HCT116 (cell line): ENCODE measurements at regions not wholly inside any gene's neighbourhood (a gene's known extent, or its start where the extent isn't known, plus 50 kb on each side); places are given as distances from the start of the nearest gene placed in this dataset.

Experiments used
- ATAC-seq: fragments of 200-7000 bp; cut with Tn5 transposase; 2 replicates; pipeline ENCODE4 v1.9.1; 2020; ENCODE audit warnings: mild to moderate bottlenecking, moderate library complexity
- BruUV-seq: library from RNA; stranded (reverse); fragments of 400-500 nt; replicated peaks from 2 replicates; lab custom pipeline; 2021; lab: Mats Ljungman, UMichigan
- CTCF ChIA-PET: fragments of 300-600 bp; sonication (Branson Sonifier 250); formaldehyde crosslinking; loops from one replicate; lab custom pipeline; 2021; ENCODE audit warnings: antibody characterized with exemption; lab: Charles Lee
- POLR2A ChIA-PET: fragments of 300-600, 350-600 bp; sonication (Branson Sonifier 250); formaldehyde crosslinking; loops from one replicate; lab custom pipeline; 2021; ENCODE audit warnings: antibody characterized with exemption; lab: Charles Lee
- RAD21 ChIA-PET, 2 experiments: fragments of 300-600 bp; sonication (Branson Sonifier 250); formaldehyde crosslinking; loops; one replicate each; lab custom pipeline; 2023; ENCODE audit warnings: low total read pairs in 2 of 2; ENCODE audit not compliant: uncharacterized antibody in 2 of 2, unreplicated experiment in 2 of 2, low non-redundant PET in 1 of 2; lab: Charles Lee
- DNase-seq: peaks from one replicate; pipeline ENCODE4 v3.0.0-alpha.2; 2010; ENCODE audit warnings: low read depth, low spot score
- H2AFZ ChIP-seq: fragments of 200-600 bp; shearing (Covaris generic), sonication (generic); 2 replicates; pipeline ENCODE4 v1.6.1; 2017; ENCODE audit warnings: low read depth, mixed run types, mixed read lengths, antibody characterized with exemption, low read length; ENCODE audit not compliant: poor library complexity, severe bottlenecking
- H3K27ac ChIP-seq: 2 replicates; pipeline ENCODE4 v1.5.1; 2012; ENCODE audit warnings: low read depth, low read length
- H3K27me3 ChIP-seq: fragments of 200-600 bp; sonication (generic); 2 replicates; pipeline ENCODE4 v1.6.1; 2016; ENCODE audit warnings: mixed run types, low read length, mixed read lengths; ENCODE audit not compliant: insufficient read depth
- H3K36me3 ChIP-seq, 2 experiments: fragments of 200-500 bp in 1 of 2; fragments of 200-600 bp in 1 of 2; sonication (Bioruptor generic) in 1 of 2; sonication (generic) in 1 of 2; 2 replicates each; pipeline versions ENCODE4 v1.5.1 to v1.6.1; 2014 to 2016; ENCODE audit warnings: low read length in 2 of 2, inconsistent platforms in 1 of 2, mixed read lengths in 1 of 2, mixed run types in 1 of 2; ENCODE audit not compliant: insufficient read depth in 2 of 2, control insufficient read depth in 1 of 2
- H3K4me1 ChIP-seq, 2 experiments: fragments of 200-600 bp in 1 of 2; sonication (generic) in 1 of 2; 2 replicates each; pipeline versions ENCODE4 v1.5.1 to v1.6.1; 2012 to 2017; ENCODE audit warnings: low read length in 2 of 2, inconsistent platforms in 1 of 2, mild to moderate bottlenecking in 1 of 2, mixed read lengths in 1 of 2, mixed run types in 1 of 2, moderate library complexity in 1 of 2; ENCODE audit not compliant: insufficient read depth in 2 of 2, control insufficient read depth in 1 of 2
- H3K4me2 ChIP-seq: fragments of 200-600 bp; sonication (generic); 2 replicates; pipeline ENCODE4 v1.6.1; 2017; ENCODE audit warnings: mixed run types, low read length, mixed read lengths
- H3K4me3 ChIP-seq, 2 experiments: fragments of 200-600 bp in 1 of 2; sonication (generic) in 1 of 2; replicated peaks in 1 of 2; 2 replicates each; pipeline ENCODE4 v1.5.1; 2011 to 2016; ENCODE audit warnings: low read length in 2 of 2, control low read depth in 1 of 2, low read depth in 1 of 2, mild to moderate bottlenecking in 1 of 2, mixed read lengths in 1 of 2, mixed run types in 1 of 2
- H3K79me2 ChIP-seq: fragments of 200-600 bp; sonication (generic); 2 replicates; pipeline ENCODE4 v1.6.1; 2017; ENCODE audit warnings: mild to moderate bottlenecking, mixed run types, low read length, moderate library complexity, mixed read lengths; ENCODE audit not compliant: insufficient read depth
- H3K9ac ChIP-seq: fragments of 200-600 bp; sonication (generic); 2 replicates; pipeline ENCODE4 v1.6.1; 2016; ENCODE audit warnings: low read length, mixed read lengths
- H3K9me2 ChIP-seq: fragments of 200-600 bp; sonication (generic), shearing (Covaris generic); 2 replicates; pipeline ENCODE4 v1.6.1; 2017; ENCODE audit warnings: mixed run types, mild to moderate bottlenecking, moderate library complexity; ENCODE audit not compliant: insufficient read depth
- H3K9me3 ChIP-seq, 2 experiments: fragments of 200-500 bp in 1 of 2; fragments of 200-600 bp in 1 of 2; sonication (Bioruptor generic) in 1 of 2; sonication (generic) in 1 of 2; 2 replicates each; pipeline ENCODE4 v1.6.1; 2014 to 2017; ENCODE audit warnings: low read length in 2 of 2, mixed read lengths in 2 of 2, inconsistent platforms in 1 of 2, low read depth in 1 of 2, mild to moderate bottlenecking in 1 of 2, mixed run types in 1 of 2, moderate library complexity in 1 of 2; ENCODE audit not compliant: control insufficient read depth in 1 of 2, insufficient read depth in 1 of 2
- H4K20me1 ChIP-seq: fragments of 200-600 bp; sonication (generic), shearing (Covaris generic); 2 replicates; pipeline ENCODE4 v1.6.1; 2017; ENCODE audit warnings: mixed run types, mild to moderate bottlenecking, moderate library complexity; ENCODE audit not compliant: insufficient read depth
- CBX3 ChIP-seq: IDR thresholded peaks from 2 replicates; pipeline ENCODE4 v1.6.1; 2012; ENCODE audit warnings: low read depth
- CTCF ChIP-seq, 3 experiments: fragments of 200-600 bp in 1 of 3; sonication (generic) in 1 of 3; IDR thresholded peaks in 2 of 3; conservative IDR thresholded peaks in 1 of 3; 2 replicates each; pipeline ENCODE4 v1.5.1; 2012 to 2017; ENCODE audit warnings: low read depth in 2 of 3, low read length in 2 of 3, antibody characterized with exemption in 1 of 3, borderline replicate concordance in 1 of 3, control low read depth in 1 of 3, mild to moderate bottlenecking in 1 of 3, mixed read lengths in 1 of 3, mixed run types in 1 of 3, moderate library complexity in 1 of 3; ENCODE audit not compliant: insufficient read depth in 1 of 3
- ELF1 ChIP-seq: IDR thresholded peaks from 2 replicates; pipeline ENCODE4 v1.6.1; 2012; ENCODE audit warnings: low read depth, borderline replicate concordance
- EZH2 ChIP-seq: fragments of 200-600 bp; sonication (generic); IDR thresholded peaks from 2 replicates; pipeline ENCODE4 v1.6.1; 2017; ENCODE audit warnings: antibody characterized with exemption, mixed run types
- EZH2phosphoT487 ChIP-seq: fragments of 200-600 bp; IDR thresholded peaks from 2 replicates; pipeline ENCODE4 v1.6.1; 2018; ENCODE audit warnings: antibody characterized with exemption, borderline replicate concordance
- FOSL1 ChIP-seq: IDR thresholded peaks from 2 replicates; pipeline ENCODE4 v1.6.1; 2012; ENCODE audit warnings: low read depth
- MAX ChIP-seq: IDR thresholded peaks from 2 replicates; pipeline ENCODE4 v1.6.1; 2012
- SIN3A ChIP-seq: IDR thresholded peaks from 2 replicates; pipeline ENCODE4 v1.6.1; 2012; ENCODE audit warnings: low read depth
- SRF ChIP-seq: IDR thresholded peaks from 2 replicates; pipeline ENCODE4 v1.6.1; 2012; ENCODE audit warnings: low read depth
- TCF7L2 ChIP-seq: IDR thresholded peaks from 2 replicates; pipeline ENCODE4 v1.7.0; 2011; ENCODE audit warnings: borderline replicate concordance, inconsistent platforms; ENCODE audit not compliant: insufficient read depth, insufficient read length; ENCODE audit errors: extremely low read depth
- ZFX ChIP-seq: fragments of 450-650 bp; IDR thresholded peaks from 2 replicates; pipeline ENCODE4 v1.6.1; 2017
- intact Hi-C: fragments of 100-400 bp; cut with micrococcal nuclease; formaldehyde crosslinking; loops from 2 replicates; pipeline ENCODE4 v1.10.0; 2022
- TF ChIP-seq, protein P1 (sequence below): IDR thresholded peaks from 2 replicates; pipeline ENCODE4 v1.6.1; 2012; ENCODE audit warnings: low read depth
- TF ChIP-seq, protein P2 (sequence below): IDR thresholded peaks from 2 replicates; pipeline ENCODE4 v1.6.1; 2012

GRCh38 chrX:3771766-3772165 is 58.3 kb upstream of the PRKX start:
- intact Hi-C loops, result no loop called here
- no peaks in the 10 kb centered on the region for H3K36me3 ChIP-seq
- CTCF ChIA-PET, result no interaction called here
- no peak for TF ChIP-seq ZFX
- no peak for TF ChIP-seq EZH2
- no peak for TF ChIP-seq MAX
- no peak for TF ChIP-seq CBX3
- no peak for TF ChIP-seq ELF1
- TF ChIP-seq TCF7L2, result no peak
- TF ChIP-seq, protein P1, sequence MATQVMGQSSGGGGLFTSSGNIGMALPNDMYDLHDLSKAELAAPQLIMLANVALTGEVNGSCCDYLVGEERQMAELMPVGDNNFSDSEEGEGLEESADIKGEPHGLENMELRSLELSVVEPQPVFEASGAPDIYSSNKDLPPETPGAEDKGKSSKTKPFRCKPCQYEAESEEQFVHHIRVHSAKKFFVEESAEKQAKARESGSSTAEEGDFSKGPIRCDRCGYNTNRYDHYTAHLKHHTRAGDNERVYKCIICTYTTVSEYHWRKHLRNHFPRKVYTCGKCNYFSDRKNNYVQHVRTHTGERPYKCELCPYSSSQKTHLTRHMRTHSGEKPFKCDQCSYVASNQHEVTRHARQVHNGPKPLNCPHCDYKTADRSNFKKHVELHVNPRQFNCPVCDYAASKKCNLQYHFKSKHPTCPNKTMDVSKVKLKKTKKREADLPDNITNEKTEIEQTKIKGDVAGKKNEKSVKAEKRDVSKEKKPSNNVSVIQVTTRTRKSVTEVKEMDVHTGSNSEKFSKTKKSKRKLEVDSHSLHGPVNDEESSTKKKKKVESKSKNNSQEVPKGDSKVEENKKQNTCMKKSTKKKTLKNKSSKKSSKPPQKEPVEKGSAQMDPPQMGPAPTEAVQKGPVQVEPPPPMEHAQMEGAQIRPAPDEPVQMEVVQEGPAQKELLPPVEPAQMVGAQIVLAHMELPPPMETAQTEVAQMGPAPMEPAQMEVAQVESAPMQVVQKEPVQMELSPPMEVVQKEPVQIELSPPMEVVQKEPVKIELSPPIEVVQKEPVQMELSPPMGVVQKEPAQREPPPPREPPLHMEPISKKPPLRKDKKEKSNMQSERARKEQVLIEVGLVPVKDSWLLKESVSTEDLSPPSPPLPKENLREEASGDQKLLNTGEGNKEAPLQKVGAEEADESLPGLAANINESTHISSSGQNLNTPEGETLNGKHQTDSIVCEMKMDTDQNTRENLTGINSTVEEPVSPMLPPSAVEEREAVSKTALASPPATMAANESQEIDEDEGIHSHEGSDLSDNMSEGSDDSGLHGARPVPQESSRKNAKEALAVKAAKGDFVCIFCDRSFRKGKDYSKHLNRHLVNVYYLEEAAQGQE, result no peak
- TF ChIP-seq FOSL1, result no peak
- TF ChIP-seq SIN3A, result no peak
- no peak for TF ChIP-seq CTCF (IDR thresholded peaks at IDR 0.05 in 2 of 3, conservative IDR thresholded peaks at IDR 0.05 in 1 of 3; ENCODE audit: borderline replicate concordance in 1 of 3, insufficient read depth in 1 of 3, low read depth in 2 of 3, low read length in 2 of 3)
- TF ChIP-seq, protein P2, sequence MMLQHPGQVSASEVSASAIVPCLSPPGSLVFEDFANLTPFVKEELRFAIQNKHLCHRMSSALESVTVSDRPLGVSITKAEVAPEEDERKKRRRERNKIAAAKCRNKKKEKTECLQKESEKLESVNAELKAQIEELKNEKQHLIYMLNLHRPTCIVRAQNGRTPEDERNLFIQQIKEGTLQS, result no peak
- no peak for TF ChIP-seq SRF
- no peak for TF ChIP-seq EZH2phosphoT487
- H3K4me2 ChIP-seq, result no peak overlapping the region
- ATAC-seq, result no peak
- DNase-seq, result no peak
- no peak overlapping the region for H3K27ac ChIP-seq
- no peaks in the 10 kb centered on the region for H3K79me2 ChIP-seq
- H3K9ac ChIP-seq, result no peak overlapping the region
- no peaks in the 10 kb centered on the region for H3K9me2 ChIP-seq
- H4K20me1 ChIP-seq, result no peaks in the 10 kb centered on the region
- no TSS peak for BruUV-seq
- H2AFZ ChIP-seq, result no peak overlapping the region
- POLR2A ChIA-PET, result no interaction called here
- no peak overlapping the region for H3K4me3 ChIP-seq
- no peaks in the 10 kb centered on the region; the same call in 1 of the 2 replicates for H3K27me3 ChIP-seq
- no peaks in the 10 kb centered on the region for H3K4me1 ChIP-seq
- RAD21 ChIA-PET, result no interaction called here
- no peaks in the 10 kb centered on the region for H3K9me3 ChIP-seq
